Mucosa of rectum (tissue), 2 donors: ENCODE measurements at regions not wholly inside any gene's neighbourhood (a gene's known extent, or its start where the extent isn't known, plus 50 kb on each side); places are given as distances from the start of the nearest gene placed in this dataset.
"Not testable (repeated sequence)": the region's sequence is repeated elsewhere in the genome, so short reads cannot be mapped to it uniquely, and the experiment has no call there.

Experiments used
- H3K27ac ChIP-seq, 2 donors: one replicate each; pipeline ENCODE4 v1.7.0; 2013; ENCODE audit warnings: inconsistent platforms in 2 of 2, low read depth in 2 of 2, low read length in 2 of 2
- H3K27me3 ChIP-seq, 2 donors: one replicate each; pipeline ENCODE4 v1.7.0; 2013; ENCODE audit warnings: low read length in 2 of 2; ENCODE audit not compliant: control insufficient read depth in 2 of 2, insufficient read depth in 2 of 2
- H3K36me3 ChIP-seq, 2 donors: one replicate each; pipeline ENCODE4 v1.7.0; 2013; ENCODE audit warnings: low read length in 2 of 2; ENCODE audit not compliant: control insufficient read depth in 2 of 2, insufficient read depth in 2 of 2
- H3K4me1 ChIP-seq, 2 donors: one replicate each; pipeline ENCODE4 v1.7.0; 2013; ENCODE audit warnings: low read length in 2 of 2, mild to moderate bottlenecking in 1 of 2; ENCODE audit not compliant: control insufficient read depth in 2 of 2, insufficient read depth in 2 of 2
- H3K4me3 ChIP-seq, 2 donors: one replicate each; pipeline ENCODE4 v1.7.0; 2013; ENCODE audit warnings: low read length in 2 of 2
- H3K9ac ChIP-seq, 2 donors: one replicate each; pipeline ENCODE4 v1.7.0; 2013; ENCODE audit warnings: low read length in 2 of 2, low read depth in 1 of 2, mild to moderate bottlenecking in 1 of 2
- H3K9me3 ChIP-seq, 2 donors: one replicate each; pipeline ENCODE4 v1.7.0; 2013; ENCODE audit warnings: low read length in 2 of 2; ENCODE audit not compliant: control insufficient read depth in 2 of 2
- donor health status: healthy.
- donor health status: Normal muscosa, but diverticular disease.

DNA sequence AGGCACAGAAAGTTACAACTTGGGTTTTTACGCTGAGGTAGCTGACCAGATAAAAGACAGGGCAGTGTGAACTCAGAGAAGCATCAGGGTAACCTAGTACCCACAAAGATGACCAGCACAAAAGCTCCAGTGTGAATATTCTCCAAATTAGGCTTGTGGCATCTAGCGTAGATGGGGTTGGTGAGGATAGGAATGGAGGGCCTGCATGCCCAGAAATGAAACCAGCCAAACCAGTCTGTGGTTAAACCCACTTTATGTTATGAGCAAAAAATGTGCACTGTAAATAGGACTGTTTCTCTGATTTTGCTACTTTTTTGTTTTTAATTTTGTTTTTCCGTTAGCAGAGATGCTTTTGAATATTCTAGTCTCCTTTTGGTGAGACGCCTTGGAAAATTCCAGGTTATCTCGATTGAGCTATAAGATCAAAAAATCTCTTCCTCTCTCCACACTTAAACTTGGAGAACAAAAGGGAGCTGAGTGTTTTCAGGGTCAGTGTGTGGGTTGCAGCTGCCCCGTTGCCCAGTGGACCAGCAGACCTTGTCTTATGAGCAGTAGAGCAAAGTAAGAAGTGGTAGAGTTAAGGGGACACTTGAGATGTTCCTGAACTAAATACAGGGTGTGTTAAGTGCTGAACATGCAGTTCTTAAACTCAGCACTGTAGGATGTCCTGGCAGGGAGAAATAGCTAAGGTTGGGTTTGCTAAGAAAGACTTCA lies 132.9 kb downstream of the C3orf38 start:
- H3K9ac ChIP-seq: no peak overlapping the region
- no peaks in the 10 kb centered on the region for H3K27me3 ChIP-seq
- H3K36me3 ChIP-seq: no peaks in the 10 kb centered on the region
- no peak overlapping the region for H3K4me3 ChIP-seq
- H3K9me3 ChIP-seq: no peaks in the 10 kb centered on the region
- H3K4me1 ChIP-seq: peaks cover 0 to 4% of the 10 kb centered on the region in 2 donors
- H3K27ac ChIP-seq: no peak overlapping the region

DNA sequence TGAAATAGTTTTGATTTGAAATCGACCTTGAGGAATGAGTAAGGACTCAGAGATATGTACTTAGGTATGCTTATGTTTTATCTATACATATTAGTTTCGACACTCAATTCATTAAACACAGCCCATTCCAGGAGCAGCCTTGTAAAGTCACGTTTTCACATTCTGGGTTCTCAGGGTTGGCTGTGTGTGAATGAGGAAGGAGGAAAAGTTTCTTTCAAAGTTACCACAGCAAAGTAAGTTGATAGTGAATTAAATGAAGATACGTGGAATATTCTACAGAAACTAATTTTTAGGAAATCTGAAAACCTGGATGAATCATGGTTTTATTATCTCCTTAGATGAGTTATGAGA lies 133.5 kb downstream of the C3orf38 start:
- Histone ChIP-seq H3K9ac (no peak overlapping the region), H3K4me3 (no peak overlapping the region), H3K36me3 (no peaks in the 10 kb centered on the region), H3K9me3 (no peaks in the 10 kb centered on the region), H3K4me1 (peaks cover 0 to 4% of the 10 kb centered on the region in 2 donors), H3K27ac (no peak overlapping the region), H3K27me3 (no peaks in the 10 kb centered on the region)

- H3K27ac ChIP-seq: no peak overlapping the region
- no peaks in the 10 kb centered on the region for H3K27me3 ChIP-seq
- no peaks in the 10 kb centered on the region for H3K4me1 ChIP-seq
- H3K4me3 ChIP-seq: no peak overlapping the region
- H3K9ac ChIP-seq: no peak overlapping the region
- no peaks in the 10 kb centered on the region for H3K36me3 ChIP-seq
- H3K9me3 ChIP-seq: no peaks in the 10 kb centered on the region
These were observed 141.7 kb downstream of the C3orf38 start for GRCh38 chr3:88291486-88291885.

DNA sequence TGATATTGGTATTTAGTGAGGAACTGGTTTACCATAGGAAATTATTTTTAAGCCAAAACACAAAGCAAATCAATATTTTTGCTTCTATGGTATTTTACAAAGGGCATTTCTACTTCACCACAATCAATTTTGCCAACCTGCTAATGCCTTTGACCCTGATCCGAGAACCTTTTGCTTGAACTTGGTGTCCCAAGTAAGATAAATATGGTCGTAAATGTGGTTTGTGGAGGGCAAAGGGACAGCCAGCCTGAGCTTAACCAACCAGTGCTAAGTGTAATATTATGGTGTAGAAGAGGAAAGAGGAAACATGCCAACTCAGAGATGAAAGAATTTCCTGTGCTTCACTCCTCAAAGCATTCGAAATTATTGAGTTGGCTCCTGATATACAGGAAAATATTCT lies 148.4 kb downstream of the C3orf38 start:
- Histone ChIP-seq H3K4me1 (peaks cover 0 to 11% of the 10 kb centered on the region in 2 donors), H3K27ac (no peak overlapping the region), H3K9me3 (no peaks in the 10 kb centered on the region), H3K9ac (no peak overlapping the region), H3K27me3 (no peaks in the 10 kb centered on the region), H3K36me3 (no peaks in the 10 kb centered on the region), H3K4me3 (peak overlapping the region in 1 of 2 donors; percentile 11)

DNA sequence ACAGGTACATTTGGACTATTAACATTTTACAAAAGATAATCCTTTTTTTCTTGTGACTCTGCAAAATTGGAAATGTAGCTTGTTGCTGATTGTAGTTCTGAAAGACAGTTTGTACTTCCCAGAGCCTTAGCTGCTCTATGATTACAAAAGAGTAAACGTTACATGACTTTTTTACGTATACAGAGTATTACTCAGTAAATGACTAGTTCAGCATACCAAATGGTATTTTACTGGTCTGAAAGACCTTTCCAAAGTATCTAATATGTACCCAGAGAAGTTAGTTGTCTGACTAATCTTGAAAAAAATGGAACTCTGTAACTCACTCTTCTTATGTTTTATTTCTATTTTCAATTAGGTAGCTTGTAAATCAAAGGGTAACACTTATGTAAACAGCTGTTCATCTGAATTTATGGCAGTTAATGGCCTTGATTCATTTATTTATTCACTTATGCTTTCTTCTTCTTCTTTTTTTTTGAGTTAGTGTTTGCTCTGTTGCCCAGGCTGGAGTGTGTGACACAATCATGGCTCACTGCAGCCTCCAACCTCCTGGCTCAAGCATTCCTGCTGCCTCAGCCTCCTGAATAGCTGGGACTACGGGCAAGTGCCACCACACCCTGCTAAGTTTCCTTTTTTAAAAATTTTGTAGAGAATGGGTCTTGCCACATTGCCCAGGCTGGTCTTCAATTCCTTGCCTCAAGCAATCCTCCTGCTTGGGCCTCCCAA lies 151.7 kb downstream of the C3orf38 start:
- H3K27me3 ChIP-seq: no peaks in the 10 kb centered on the region
- no peak overlapping the region for H3K9ac ChIP-seq

GRCh38 chr3:88301996-88302393 lies 152.2 kb downstream of the C3orf38 start:
- no peaks in the 10 kb centered on the region for H3K36me3 ChIP-seq
- H3K27ac ChIP-seq: no peak overlapping the region
- H3K27me3 ChIP-seq: no peaks in the 10 kb centered on the region
- H3K9me3 ChIP-seq: no peaks in the 10 kb centered on the region
- peaks cover 0 to 11% of the 10 kb centered on the region in 2 donors for H3K4me1 ChIP-seq
- H3K4me3 ChIP-seq: no peak overlapping the region
- no peak overlapping the region for H3K9ac ChIP-seq

More for the DNA sequence above, 151.7 kb downstream of the C3orf38 start:
- Histone ChIP-seq H3K9me3 (no peaks in the 10 kb centered on the region), H3K27ac (no peak overlapping the region), H3K4me3 (no peak overlapping the region), H3K36me3 (no peaks in the 10 kb centered on the region), H3K4me1 (peaks cover 0 to 11% of the 10 kb centered on the region in 2 donors)

DNA sequence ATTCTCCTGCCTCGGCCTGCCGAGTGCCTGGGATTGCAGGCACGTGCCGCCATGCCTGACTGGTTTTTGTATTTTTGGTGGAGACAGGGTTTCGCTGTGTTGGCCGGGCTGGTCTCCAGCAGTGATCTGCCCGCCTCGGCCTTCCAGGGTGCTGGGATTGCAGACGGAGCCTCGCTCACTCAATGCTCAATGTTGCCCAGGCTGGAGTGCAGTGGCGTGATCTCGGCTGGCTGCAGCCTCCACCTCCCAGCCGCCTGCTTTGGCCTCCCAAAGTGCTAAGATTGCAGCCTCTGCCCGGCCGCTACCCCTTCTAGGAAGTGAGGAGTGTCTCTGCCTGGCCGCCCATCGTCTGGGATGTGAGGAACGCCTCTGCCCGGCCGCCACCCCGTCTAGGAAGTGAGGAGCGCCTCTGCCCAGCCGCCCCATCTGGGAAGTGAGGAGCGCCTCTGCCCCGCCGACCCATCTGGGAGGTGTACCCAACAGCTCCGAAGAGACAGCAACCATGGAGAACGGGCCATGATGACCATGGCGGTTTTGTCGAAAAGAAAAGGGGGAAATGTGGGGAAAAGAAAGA lies 153.7 kb downstream of the C3orf38 start:
- not testable (repeated sequence) for H3K4me3 ChIP-seq, H3K4me1 ChIP-seq, H3K27me3 ChIP-seq, H3K9me3 ChIP-seq, H3K36me3 ChIP-seq, H3K9ac ChIP-seq, H3K27ac ChIP-seq

DNA sequence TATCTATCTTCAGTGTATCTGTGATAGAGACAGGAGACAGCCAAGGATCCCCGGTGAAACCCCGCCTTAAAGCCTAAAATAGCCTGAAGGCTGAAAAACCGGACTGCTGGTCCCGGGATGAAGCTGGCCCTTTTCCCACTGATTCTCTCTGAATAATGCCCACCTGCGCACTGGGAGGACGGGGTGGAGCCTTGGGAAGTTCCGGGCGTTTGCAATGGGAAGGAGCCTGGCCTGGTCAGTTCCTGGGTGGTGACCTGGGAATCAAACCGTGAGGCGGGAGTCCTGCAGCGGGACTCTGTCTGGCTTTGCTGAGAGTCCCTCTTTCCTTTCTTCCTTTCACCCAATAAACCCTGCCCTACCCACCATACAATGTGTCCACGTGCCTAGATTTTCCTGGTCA lies 157.9 kb downstream of the C3orf38 start:
- Histone ChIP-seq H3K36me3 (no peaks in the 10 kb centered on the region), H3K4me1 (no peaks in the 10 kb centered on the region), H3K9ac (no peak overlapping the region), H3K27ac (no peak overlapping the region), H3K9me3 (no peaks in the 10 kb centered on the region), H3K27me3 (no peaks in the 10 kb centered on the region), H3K4me3 (no peak overlapping the region)

DNA sequence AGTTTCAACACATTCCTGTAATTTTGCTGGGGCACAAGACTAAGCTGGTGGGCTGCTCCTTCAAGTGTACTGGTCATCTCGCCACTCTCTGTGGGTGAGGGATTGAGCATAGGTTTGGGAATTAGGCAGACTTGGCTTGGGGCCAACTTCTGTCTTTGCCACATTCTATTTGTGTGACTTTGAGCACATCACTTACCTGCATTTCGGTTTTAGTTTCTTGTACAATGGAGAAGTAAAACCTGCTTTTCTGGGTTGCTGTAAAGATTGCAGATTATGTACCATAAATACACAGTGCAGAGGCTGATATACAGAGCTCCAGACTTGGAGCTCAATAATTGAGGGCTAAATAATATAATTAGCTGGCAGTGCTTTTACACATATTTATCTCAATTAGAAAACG lies 162.1 kb downstream of the C3orf38 start:
- Histone ChIP-seq H3K36me3 (no peaks in the 10 kb centered on the region), H3K9me3 (no peaks in the 10 kb centered on the region), H3K27me3 (no peaks in the 10 kb centered on the region), H3K4me1 (no peaks in the 10 kb centered on the region), H3K9ac (no peak overlapping the region), H3K27ac (no peak overlapping the region), H3K4me3 (no peak overlapping the region)

DNA sequence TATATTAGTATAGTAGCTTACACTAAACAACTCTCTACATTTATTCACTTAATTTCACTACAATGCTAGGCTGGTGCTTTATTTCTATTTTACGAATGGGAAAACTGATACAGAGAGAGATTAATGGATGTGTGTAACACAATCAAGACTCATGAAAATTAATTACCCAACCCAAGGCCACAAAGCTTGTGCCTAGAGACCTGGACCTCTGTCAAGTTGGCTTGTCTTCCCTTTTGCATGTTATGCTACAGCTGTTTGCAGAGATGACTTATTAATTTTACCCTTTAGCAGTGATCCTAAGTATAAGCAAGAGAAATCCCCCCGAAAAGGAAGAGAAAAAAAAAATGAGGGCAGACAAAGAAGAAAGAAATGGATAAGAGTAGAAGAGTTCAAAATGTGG lies 162.5 kb downstream of the C3orf38 start:
- Histone ChIP-seq H3K9me3 (no peaks in the 10 kb centered on the region), H3K4me1 (no peaks in the 10 kb centered on the region), H3K27ac (no peak overlapping the region), H3K27me3 (no peaks in the 10 kb centered on the region), H3K36me3 (no peaks in the 10 kb centered on the region), H3K4me3 (no peak overlapping the region), H3K9ac (no peak overlapping the region)
